Kidney epithelial cell (primary cell): ENCODE measurements at regions not wholly inside any gene's neighbourhood (a gene's known extent, or its start where the extent isn't known, plus 50 kb on each side); places are given as distances from the start of the nearest gene placed in this dataset.

Experiments
- DNase-seq: peaks from one replicate; pipeline ENCODE4 v3.0.0-alpha.2; 2010; ENCODE audit warnings: low read depth
- H3K27me3 ChIP-seq: 2 replicates; pipeline ENCODE4 v1.6.0; 2011; ENCODE audit warnings: low read length; ENCODE audit not compliant: control insufficient read depth, insufficient read depth
- H3K36me3 ChIP-seq: 2 replicates; pipeline ENCODE4 v1.5.1; 2011; ENCODE audit warnings: low read length; ENCODE audit not compliant: control insufficient read depth, insufficient read depth
- H3K4me3 ChIP-seq: 2 replicates; pipeline ENCODE4 v1.5.1; 2011; ENCODE audit warnings: low read depth, mild to moderate bottlenecking, control low read depth, low read length
- TF ChIP-seq, protein P1 (sequence below): IDR thresholded peaks from 2 replicates; pipeline ENCODE4 v1.5.1; 2011; ENCODE audit warnings: mild to moderate bottlenecking, moderate library complexity, low read length, control low read depth, inconsistent platforms; ENCODE audit not compliant: insufficient read depth, poor library complexity, severe bottlenecking

DNA sequence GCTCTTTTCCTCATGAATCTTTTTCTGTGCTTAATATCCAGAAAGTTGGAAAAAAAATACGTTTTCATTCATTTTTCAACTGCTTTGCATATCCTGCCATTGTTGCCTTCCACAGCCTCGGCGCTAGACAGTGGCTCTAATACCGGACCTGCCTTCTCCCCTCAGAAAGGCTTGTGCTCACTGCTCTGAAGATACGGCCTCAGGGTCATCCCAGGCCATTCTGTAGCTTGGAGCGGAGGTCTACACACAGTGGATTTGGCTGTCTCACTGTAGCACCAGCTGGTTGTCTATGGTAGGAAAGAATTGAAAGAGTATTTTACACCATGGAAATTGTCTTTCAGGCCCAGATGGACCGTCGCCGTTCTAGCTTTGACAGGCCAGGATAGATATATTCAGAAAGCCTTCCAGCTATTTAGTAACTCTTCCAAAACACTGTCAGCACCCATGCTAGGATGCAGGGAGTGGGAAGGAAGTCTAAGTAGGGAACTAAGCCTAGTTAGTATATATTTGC is 242.0 kb downstream of the TMEM182 start:
- Histone ChIP-seq H3K36me3 (no peaks in the 10 kb centered on the region), H3K27me3 (no peaks in the 10 kb centered on the region), H3K4me3 (no peak overlapping the region)
- no peak for DNase-seq
- TF ChIP-seq, protein P1, sequence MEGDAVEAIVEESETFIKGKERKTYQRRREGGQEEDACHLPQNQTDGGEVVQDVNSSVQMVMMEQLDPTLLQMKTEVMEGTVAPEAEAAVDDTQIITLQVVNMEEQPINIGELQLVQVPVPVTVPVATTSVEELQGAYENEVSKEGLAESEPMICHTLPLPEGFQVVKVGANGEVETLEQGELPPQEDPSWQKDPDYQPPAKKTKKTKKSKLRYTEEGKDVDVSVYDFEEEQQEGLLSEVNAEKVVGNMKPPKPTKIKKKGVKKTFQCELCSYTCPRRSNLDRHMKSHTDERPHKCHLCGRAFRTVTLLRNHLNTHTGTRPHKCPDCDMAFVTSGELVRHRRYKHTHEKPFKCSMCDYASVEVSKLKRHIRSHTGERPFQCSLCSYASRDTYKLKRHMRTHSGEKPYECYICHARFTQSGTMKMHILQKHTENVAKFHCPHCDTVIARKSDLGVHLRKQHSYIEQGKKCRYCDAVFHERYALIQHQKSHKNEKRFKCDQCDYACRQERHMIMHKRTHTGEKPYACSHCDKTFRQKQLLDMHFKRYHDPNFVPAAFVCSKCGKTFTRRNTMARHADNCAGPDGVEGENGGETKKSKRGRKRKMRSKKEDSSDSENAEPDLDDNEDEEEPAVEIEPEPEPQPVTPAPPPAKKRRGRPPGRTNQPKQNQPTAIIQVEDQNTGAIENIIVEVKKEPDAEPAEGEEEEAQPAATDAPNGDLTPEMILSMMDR, result no peak

DNA sequence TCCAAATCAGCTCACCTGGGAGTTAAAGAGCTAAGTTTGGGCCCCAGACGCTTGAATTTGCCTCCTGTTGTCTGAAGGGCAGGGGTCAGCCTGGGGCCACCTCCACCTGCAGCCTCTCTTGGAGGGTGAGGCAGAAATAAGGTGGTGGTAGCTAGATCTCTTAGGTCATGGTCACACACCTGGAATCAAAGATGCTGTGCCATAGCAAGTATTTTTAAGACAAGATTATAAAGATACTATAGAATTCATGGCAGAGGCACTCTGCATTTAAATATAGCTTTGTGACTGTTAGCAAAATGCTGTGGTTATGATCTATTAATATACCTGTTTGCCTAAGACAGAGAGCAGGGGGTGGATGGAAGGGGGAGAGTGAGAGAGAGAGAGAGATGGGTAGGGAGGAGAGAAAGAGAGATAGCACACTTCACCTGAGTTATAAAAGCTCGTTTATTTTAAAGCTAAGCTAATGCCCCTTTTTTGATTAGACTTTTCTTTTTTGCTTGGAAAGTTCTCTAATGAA is 242.7 kb downstream of the TMEM182 start:
- TF ChIP-seq, protein P1, result no peak
- DNase-seq, result no peak
- Histone ChIP-seq H3K36me3 (no peaks in the 10 kb centered on the region), H3K27me3 (no peaks in the 10 kb centered on the region), H3K4me3 (no peak overlapping the region)

DNA sequence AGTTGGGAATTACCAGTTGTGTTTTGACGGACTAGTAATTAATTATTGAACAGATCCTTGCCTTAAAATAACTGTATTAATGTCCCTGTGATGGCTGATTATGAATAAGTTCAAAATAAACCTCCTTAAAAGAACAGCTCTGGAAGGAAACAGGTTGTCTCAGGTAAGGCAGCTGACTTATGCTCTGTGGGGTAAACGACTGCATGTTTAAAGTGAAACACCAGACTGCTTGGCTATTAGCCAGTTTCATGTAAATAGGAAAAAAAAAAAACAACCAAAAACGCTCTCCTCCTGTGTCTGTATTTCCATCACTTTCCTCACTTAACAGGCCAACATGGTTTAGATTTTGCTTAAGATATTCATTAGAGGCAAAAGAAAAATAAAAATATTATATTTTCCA is 243.6 kb downstream of the TMEM182 start:
- TF ChIP-seq, protein P1, result no peak
- Histone ChIP-seq H3K4me3 (no peak overlapping the region), H3K36me3 (no peaks in the 10 kb centered on the region), H3K27me3 (no peaks in the 10 kb centered on the region)
- no peak for DNase-seq

DNA sequence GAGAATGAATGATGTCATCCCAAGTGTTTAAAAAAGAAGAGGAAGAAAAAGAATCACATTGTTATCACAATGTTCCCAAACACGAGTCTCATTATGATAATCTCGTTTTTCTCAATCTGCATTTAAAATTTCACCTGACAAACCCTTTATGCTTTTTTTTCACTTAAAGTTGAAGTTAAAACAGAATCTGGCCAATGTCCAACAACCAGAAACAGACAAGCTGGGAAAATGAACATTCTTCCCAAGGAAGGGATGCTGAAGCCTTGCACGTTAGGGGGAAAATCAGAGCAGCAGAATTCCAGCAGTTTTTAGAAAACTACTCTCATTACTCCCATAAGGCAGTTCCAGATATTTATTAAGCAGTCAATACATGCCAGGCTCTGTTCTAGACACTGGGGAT is 245.3 kb downstream of the TMEM182 start:
- Histone ChIP-seq H3K36me3 (no peaks in the 10 kb centered on the region), H3K4me3 (no peak overlapping the region), H3K27me3 (no peaks in the 10 kb centered on the region)
- DNase-seq, result no peak
- TF ChIP-seq, protein P1, result no peak

DNA sequence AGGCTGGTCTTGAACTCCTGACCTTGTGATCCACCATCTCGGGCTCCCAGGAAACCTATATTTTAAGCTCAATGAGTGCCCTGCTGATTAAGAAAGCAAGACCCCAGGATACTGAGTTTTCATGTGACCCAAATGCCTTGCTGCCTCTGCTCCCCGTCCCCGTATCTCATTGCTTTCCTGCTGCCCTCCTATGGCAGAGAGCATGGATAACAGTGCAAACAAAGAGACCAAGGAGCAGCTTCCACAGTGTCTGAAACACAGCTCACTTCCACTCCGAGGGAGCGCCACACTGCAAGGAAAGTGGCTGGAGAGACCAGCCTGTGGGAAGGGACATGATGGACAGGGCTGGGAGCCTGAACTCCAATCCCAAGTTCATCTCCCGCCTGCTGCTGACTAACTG is 246.8 kb downstream of the TMEM182 start:
- no peak for DNase-seq

More for the DNA sequence above, 246.8 kb downstream of the TMEM182 start:
- TF ChIP-seq, protein P1, result no peak
- H3K4me3 ChIP-seq, result no peak overlapping the region
- no peaks in the 10 kb centered on the region for H3K27me3 ChIP-seq
- H3K36me3 ChIP-seq, result no peaks in the 10 kb centered on the region
